Stimulated activated CD4-positive, alpha-beta T cell treated with anti-CD3 and anti-CD28 coated beads, Interleukin-2, amount 100 ng/mL, for 4 hours (primary cell): ENCODE measurements at regions not wholly inside any gene's neighbourhood (a gene's known extent, or its start where the extent isn't known, plus 50 kb on each side); places are given as distances from the start of the nearest gene placed in this dataset.
"Not testable (repeated sequence)": the region's sequence is repeated elsewhere in the genome, so short reads cannot be mapped to it uniquely, and the experiment has no call there.

ENCODE experiments used
- DNase-seq: peaks from one replicate; pipeline ENCODE4 v3.0.0-alpha.2; 2020; ENCODE audit warnings: low read depth

DNA sequence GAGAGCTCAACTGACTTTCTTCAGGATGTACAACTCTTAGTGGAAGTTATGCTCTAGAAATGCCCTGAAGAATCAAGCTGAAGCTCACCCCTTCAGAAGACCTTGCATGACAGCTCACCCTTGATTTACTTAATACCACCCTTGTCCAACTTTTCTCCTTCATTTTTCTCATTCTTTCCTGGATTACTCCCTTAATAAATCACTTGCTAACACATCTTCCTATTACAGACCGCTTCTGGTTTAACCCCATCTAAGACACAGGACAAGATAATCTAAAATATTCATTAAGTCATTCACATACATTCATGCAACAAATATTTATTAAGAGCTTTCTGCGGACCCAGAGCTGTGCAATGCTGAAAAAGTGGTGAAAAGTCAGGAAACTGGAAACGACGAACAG, 630.7 kb upstream of the RORB start:
- no peak for DNase-seq

DNA sequence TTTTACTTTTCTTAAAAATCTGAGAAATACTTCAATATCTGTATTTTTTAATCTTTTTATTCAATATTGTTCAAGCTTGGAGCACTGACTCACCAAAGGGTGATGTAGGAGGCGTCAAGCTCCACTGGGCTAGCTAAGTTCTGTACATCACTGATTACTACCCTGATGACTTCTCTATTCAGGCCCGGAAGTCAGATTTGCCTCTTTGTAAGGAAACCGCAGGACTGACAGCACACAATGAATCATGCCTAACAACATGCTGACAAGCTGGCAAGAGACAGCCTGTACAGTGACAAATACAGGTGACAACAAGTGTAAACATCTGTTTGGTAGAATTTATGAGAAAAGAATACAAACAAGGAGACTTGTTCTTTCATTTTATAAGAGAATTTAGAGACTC, 627.9 kb upstream of the RORB start:
- DNase-seq, result peak; percentile 6

DNA sequence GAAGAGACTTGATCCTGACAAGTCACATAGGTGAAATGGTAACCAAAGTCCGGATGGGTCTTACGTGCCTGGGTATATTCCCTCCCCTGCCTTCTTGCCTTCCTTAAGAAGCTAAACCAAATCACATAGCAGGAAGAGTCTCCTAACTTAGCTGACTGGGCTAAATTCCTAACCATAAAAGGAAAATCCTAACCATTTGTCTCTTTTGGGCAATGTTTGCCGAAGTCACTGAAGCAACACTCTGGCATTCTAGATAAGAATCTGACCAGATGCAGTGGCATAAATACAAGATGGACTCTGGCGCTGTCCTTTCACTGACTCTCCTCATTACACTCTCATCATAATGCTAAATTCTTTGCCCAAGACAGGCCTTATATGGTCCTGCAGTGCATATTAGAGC, 625.5 kb upstream of the RORB start:
- DNase-seq, result no peak

DNA sequence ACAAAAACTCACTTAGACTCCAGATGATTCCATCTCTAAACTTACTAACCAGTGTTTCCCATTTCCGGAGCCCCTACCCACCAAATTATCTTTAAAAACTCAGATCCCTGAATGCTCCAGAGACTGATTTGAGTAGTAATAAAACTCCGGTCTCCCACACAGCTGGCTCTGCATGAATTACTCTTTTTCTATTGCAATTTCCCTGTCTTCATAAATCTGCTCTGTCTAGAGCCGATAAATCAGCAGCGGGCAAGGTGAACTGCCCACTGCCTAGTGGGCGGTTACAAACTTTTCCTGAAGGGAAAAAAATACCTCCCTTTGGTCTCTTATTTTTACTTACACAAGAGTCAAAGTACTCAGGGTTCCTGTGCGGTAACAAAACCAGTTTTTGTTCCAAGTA, 624.4 kb upstream of the RORB start:
- DNase-seq, result no peak

DNA sequence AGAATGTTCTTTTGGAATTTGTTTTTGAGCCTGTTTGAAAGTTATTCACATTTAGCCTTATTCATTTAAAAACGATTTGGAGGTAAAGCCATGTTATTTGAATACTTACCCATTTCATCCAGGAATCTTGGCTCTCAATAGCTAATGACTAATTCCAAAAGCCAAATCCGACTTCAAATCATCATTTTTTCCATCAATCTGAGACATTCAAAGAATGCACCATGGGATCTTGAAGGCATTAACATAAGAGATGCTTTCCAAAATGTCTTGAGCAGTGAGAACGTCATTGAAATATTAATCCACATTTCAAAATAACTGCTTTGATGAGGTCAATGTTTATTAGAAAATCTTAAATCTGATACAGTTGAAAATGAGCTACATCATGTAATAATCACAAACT, 617.0 kb upstream of the RORB start:
- DNase-seq, result no peak

DNA sequence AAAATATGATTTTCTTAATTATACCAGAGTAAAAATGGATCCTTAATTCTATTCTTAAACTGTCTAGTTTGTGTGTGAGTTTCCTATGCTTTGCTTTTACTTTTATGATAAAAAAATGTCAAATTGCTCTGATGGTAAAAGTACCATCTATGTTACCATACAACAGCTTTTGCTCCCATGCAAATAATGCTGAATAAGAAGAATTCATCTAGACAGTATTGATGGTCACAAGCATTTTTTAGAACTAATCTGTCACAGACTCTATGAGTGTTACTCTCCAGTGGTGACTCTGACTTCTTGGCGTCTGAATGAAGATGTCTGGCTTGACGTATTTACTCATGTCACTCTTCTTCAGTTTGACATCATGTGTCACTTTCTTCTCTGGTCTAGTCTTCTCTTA, 608.1 kb upstream of the RORB start:
- no peak for DNase-seq

DNA sequence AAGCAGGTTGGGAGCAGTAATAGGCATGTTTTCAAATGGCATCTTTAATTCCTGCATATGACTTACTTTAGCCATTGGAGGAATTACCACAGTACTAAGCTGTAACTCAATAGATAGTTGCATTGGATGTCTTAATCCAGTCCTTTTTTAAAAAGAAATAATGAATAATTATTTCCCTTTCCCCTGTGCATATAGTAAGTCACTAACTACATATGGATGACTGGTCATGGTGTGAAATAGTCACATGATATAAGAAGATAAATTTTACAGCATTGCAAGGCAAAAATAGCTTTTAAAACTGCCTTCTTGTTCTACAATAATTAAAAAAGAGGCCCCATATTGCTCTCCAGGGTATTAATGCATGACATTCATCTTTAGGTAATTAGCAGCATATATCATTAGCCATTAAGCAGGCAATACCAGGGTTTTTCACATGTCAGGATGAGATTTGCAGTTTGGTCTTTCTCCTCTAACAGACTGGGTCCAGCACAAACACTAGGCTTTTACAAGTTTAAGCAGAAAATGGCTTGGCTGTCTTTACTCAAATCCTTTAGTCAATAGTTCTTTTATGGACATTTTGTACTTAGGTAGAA, 606.4 kb upstream of the RORB start:
- DNase-seq, result no peak

DNA sequence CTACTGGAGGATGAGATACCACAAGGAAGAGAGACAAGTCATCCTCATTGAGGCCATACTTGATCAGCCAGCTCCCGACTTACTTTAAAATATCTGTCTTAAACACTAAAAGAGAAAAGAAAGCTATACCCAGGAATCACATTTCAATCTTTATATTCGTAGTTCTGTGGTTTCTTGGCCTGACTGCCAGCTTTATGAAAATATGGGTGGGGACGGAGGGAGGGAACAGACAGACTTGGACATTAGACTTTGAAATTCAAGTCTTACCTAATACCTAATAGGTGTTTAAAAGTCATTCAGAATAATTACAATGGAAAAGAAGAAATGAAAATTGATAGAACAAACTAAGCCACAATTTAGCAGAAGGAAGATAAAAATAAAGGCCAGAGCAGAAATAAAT, 604.8 kb upstream of the RORB start:
- no peak for DNase-seq

DNA sequence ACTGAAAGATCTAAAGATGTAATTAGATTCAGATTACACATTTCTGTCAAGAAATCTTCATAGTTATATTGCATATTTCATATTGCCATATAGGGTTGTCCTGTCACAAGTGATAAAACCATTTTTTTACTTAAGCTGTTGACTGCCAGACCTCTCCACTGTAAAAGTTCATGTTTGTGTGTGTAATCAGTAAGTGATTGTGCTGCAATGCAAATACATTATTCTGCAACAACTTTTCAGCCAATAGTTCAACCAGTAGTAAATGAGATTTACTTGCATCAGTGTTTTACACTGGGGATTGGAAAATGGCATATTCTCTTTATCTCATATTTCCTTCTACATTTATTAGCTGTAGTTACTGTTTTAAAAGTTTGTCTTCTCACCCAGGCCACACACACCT, 603.9 kb upstream of the RORB start:
- no peak for DNase-seq

DNA sequence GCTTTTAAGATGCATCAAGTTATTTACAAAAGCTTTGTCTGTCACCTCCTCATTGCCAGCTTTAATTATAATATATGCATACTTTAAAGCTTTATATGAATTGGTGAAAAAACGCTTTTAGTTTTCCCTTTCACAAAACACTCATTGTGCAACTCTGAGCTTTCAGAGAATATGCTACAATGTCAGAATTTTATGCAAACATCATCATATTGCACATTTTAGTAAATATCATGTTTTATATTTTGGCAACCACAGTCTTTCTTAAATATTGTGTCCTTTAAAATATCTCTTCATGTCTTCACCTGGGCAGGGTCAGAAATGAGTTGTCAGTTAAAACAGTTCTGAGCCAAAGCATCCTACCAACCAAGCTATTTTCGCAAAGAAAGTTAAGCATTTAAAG, 601.1 kb upstream of the RORB start:
- no peak for DNase-seq

DNA sequence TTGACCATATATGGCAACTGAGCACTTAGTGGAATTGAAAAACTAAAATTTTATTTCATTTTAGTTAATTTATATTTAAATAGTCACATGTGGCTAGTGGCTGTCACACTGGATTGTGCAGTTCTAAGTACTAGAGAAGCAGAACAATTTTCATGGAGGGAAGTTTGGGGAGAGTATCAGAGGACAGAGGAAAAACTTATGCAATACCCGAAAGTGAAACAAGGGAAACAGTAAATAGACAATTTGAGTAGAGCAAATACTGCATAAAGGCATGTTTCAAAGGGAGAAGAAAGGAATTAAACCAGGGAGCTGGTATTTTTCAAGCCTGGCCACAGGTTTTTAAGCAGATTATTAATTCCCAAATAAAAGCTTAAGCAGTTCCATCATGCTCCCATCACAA, 590.5 kb upstream of the RORB start:
- DNase-seq, result no peak

DNA sequence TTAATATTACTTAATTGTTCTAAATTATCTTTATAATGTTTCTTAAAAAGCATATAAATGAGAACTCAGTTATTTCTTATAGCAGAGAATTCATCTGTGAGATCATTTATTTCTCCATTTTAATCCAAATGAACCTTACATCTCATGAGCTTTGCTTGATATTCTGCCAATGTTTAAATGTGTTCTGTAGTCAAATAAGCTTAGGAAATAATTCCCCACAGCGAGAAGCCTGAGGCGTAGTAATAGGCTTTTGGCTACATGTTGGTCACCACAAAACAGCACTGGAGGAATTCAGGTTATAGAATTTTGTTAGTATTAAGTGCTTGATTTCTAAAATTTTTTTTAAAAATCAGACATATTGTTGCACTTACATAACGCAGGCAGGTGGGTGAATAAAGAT, 585.3 kb upstream of the RORB start:
- no peak for DNase-seq

DNA sequence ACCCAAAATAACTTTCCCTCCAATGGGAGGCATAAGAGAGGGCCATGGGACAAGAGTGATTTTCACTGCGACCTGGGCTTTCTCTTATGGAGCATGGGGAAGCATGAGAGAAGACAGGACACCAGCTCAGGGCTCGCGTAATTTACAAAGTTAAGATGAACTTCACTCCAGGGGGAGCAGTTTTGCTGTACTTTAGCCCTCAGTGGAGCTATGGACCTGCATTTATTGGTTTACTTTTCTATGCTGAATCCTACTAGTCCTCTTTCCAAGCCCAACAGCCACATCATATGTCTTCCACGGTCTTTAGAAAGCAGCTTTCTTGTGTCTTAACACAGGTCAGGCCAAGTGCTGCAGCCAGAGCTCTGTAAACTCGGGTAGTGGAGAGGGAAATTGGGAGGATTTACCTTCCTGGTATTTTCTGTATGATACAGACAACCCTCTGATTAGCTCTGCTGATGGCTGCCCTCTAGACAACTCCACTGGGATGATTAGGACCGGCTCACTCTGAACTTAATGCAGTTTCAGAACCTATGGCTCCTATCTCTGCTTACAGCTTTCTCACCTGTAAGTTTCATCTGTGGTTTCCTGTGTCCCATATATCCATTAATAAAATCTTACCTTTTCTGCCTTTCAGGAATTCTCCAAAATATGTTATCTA, 581.0 kb upstream of the RORB start:
- no peak for DNase-seq

DNA sequence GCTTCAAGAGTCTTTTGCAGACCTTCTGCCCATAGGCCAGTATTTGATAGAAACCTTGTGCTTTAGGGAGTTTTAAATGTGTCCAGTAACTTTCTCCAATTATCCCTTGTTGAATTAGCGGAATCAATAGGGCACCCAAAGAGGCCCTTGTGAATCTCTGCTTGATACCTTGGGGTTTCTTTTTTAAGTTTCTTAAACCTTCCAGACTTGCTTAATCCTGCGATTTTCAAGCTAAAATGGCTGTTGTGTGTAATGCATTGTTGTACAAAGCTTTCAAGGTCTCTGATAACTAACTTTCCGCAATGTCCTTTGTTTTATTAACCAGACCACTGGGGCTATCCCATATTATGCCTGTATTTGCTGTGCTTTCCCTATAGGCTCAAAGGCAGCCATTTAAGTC, 577.4 kb upstream of the RORB start:
- no peak for DNase-seq

DNA sequence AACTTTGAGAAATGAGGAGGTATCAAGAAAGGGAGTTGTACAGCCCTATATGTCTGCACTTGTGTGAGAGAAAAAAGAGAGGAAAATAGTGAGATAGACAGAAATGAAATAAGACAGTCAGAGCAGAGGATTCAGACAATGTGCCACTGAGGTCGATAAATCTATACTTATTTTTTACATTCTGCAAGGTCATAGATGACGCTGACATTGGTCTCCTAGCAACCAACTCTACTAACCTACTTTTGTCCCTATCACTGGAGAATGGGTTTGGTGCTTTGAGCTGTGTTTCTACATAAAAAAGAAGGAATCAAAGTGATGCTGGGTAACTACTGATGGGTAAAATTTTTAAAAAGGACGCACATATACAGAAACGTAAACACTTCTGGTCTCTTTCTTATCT, 573.3 kb upstream of the RORB start:
- no peak for DNase-seq

DNA sequence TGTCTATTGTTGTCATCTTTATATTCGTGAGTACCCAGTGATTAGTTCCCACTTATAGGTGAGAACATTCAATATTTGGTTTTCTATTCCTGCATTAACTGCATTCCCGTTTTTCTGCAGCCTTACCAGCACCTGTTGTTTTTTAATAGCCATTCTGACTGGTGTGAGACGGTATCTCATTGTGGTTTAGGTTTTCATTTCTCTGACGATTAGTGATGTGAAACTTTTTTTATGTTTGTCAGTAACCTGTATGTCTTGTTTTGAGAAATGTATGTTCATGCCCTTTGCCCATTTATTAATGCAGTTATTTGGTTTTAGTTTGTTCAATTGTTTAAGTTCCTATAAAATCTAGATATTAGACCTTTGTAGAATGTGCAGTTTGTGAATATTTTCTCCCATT, 546.0 kb upstream of the RORB start:
- DNase-seq, result no peak

DNA sequence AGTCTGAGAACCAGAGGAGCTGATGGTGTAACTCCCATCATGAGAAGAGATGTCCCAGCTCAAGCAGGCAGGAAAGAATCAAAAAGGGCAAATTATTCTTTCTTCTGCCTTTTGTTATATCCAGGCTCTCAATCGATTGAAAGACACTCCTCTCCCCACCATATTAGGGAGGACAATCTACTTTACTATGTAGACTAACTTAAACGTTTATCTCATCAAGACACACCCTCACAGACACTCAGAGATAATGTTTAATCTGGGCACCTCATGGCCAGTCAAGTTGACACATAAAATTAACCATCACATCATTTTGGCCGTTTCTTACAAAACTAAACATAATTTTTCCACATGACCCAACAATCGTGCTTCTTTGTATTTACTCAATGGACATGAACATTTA, 534.3 kb upstream of the RORB start:
- DNase-seq, result no peak

DNA sequence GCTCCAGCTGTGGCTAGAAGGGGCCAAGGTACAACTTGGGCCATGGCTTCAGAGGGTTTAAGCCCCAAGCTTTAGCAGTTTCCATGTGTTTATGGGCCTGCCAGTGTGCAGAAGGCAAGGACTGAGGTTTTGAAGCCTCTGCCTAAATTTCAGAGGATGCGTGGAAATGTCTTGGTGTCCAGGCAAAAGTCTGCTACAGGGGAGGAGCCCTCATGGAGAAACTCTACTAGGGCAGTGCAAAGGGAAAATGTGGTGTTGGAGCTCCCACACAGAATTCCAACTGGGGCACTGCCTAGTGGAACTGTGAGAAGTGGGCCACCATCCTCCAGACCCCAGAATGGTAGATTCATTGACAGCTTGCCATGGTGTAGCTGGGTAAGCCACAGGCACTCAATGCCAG, 527.2 kb upstream of the RORB start:
- no peak for DNase-seq

DNA sequence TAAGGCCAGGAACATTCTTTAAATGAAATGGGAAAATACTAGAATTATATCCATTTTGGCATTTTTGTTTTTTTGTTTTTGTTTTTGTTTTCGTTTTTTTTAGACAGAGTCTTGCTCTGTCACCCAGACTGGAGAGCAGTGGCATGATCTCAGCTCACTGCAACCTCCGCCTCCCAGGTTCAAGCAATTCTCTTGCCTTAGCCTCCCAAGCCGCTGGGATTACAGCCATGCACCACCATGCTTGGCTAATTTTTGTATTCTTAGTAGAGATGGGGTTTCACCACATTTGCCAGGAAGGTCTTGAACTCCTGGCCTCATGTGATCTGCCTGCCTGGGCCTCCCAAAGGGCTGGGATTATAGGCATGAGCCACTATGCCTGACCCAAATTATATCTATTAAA, 520.7 kb upstream of the RORB start:
- DNase-seq, result not testable (repeated sequence)

DNA sequence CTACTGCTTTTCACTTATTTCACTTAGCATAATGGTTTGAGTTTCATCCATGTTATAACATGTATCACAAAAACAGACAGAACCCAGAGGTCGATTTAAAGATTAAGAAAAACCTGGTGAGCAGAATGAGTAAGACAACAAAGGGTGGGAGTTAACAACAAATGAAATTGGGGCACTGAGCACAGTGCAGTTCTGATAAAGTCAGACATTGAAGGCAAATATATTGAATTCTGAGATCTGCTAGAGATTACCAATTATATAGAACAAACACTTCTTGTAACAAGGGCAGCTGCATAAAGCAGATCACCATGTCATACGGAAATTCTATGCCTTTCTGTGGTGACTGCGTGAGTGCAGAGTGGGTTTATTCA, 517.3 kb upstream of the RORB start:
- no peak for DNase-seq

DNA sequence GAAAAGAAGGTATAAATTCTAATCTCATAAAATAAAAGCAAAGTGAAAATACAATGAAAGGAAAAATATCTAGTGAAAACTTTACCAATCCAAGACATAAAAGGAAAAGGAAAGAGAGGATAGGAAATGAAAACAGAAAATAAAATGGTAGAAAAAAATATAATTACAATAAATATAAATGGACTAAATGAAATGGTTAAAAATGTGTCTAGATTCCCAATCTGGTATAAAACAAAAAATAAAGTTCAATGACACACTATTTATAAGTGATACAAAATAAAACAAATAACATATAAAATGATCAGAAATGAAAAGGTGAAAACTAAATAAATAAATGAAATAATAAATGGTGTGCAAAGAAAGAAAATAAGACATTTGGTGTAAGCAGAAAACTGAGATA, 516.4 kb upstream of the RORB start:
- DNase-seq, result no peak

DNA sequence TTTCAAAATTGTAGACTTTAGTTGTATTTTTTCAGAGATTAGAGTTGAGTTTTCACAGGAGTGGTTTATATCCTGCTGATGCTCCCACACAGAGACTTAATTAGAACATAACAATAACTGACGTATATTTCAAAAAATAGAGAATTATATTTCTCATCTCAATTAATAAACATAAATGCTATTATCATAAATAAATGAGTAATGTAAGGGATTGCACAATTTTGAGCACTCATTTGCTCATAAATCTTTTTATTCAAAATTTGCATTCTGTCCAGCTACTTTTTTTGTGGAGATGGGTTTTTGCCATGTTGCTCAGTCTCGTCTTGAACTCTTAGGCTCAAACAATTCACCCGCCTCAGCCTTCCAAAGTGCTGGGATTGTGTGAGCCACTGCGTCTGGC, 515.7 kb upstream of the RORB start:
- no peak for DNase-seq

DNA sequence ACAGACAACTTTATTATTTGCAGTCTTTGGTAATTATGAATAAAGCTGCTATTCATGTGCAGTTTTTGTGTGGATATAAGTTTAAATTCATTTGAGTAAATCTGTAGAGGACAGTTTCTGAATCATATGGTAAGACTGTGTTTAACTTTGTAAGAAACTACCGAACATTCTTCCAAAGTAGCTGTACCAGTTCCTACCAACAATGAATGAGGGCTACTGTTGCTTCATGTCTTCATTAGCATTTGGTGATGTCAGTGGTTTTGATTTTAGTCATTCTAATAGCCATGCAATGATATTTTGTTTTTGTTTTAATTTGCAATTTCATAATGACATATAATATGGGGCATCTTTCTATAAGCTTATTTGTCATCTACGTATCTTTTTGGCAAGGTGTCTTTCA, 501.3 kb upstream of the RORB start:
- no peak for DNase-seq

DNA sequence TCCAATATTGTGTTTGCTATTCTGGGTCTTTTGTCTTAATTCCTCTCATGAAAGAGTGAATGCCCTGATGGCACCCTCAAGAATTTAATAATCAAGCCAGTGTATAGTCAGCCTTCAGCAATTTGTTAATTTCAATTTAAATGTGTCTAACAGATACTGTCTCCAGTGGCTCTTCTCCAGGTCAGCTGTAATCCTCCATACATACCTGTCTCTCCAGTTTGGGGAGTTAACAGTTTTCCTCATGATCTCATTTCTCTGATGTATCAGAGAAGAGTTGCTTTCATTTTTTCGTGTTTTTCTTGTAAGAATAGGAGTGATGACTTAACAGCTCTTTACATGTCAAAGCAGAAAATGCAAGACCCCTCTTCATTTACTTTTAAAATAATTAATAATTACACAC, 500.3 kb upstream of the RORB start:
- no peak for DNase-seq

DNA sequence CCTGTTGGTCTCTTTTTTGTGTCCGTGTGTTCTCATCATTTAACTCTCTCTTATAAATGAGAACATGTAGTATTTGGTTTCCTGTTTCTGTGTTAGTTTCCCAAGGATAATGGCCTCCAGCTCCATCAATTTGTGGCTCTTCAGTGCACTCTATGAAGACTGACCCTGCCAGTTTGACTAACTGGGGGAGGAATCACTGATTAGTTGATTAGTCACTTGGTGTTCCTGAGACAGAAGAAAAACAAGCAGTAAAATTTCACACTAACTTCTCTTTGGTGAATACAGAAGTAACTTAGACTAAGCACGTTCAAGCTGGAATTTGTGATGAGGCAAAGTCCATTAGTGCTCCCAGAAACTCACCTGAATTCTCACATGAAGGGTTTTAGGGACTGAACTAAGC, 495.8 kb upstream of the RORB start:
- DNase-seq, result no peak
